Caco-2 (cell line): ENCODE measurements at regions not wholly inside any gene's neighbourhood (a gene's known extent, or its start where the extent isn't known, plus 50 kb on each side); places are given as distances from the start of the nearest gene placed in this dataset.

ENCODE experiments used
- BruUV-seq: library from RNA; stranded (reverse); fragments of 400-500 nt; replicated peaks from 2 replicates; lab custom pipeline; 2021; lab: Mats Ljungman, UMichigan
- CTCF ChIA-PET: fragments of 300-600 bp; sonication (Branson Sonifier 250); formaldehyde crosslinking; loops from one replicate; lab custom pipeline; 2022; ENCODE audit warnings: antibody characterized with exemption; lab: Charles Lee
- POLR2A ChIA-PET: fragments of 300-600 bp; sonication (Branson Sonifier 250); formaldehyde crosslinking; loops from one replicate; lab custom pipeline; 2022; ENCODE audit warnings: antibody characterized with exemption; lab: Charles Lee
- DNase-seq, 2 experiments: peaks; one replicate each; pipeline versions ENCODE4 v3.0.0 to v3.0.0-alpha.2; 2020 to 2022
- H3K27me3 ChIP-seq: replicated peaks from 2 replicates; pipeline ENCODE4 v1.6.0; 2011; ENCODE audit warnings: low read length; ENCODE audit not compliant: control insufficient read depth, insufficient read depth
- H3K36me3 ChIP-seq: 2 replicates; pipeline ENCODE4 v1.5.1; 2011; ENCODE audit warnings: low read length; ENCODE audit not compliant: control insufficient read depth, insufficient read depth
- H3K4me1 ChIP-seq: fragments of 250-450 bp; sonication (Bioruptor Pico); 2 replicates; pipeline ENCODE4 v1.5.1; 2020; ENCODE audit warnings: mild to moderate bottlenecking
- H3K4me3 ChIP-seq: 2 replicates; pipeline ENCODE4 v1.5.1; 2011; ENCODE audit warnings: low read depth, mild to moderate bottlenecking, control low read depth, low read length
- H3K9me3 ChIP-seq: fragments of 250-450 bp; sonication (Bioruptor Pico); 2 replicates; pipeline ENCODE4 v1.5.1; 2020; ENCODE audit warnings: mild to moderate bottlenecking, moderate library complexity
- H3K27ac Mint-ChIP-seq: one replicate; pipeline ENCODE4 v1.8.0; 2022; ENCODE audit warnings: mixed read lengths; ENCODE audit not compliant: unreplicated experiment
- H3K27me3 Mint-ChIP-seq: one replicate; pipeline ENCODE4 v1.8.0; 2022; ENCODE audit warnings: mixed read lengths; ENCODE audit not compliant: insufficient read depth, unreplicated experiment
- H3K36me3 Mint-ChIP-seq: one replicate; pipeline ENCODE4 v1.8.0; 2022; ENCODE audit warnings: mild to moderate bottlenecking, mixed read lengths; ENCODE audit not compliant: insufficient read depth, unreplicated experiment
- H3K4me1 Mint-ChIP-seq: one replicate; pipeline ENCODE4 v1.8.0; 2022; ENCODE audit warnings: low read depth, mixed read lengths; ENCODE audit not compliant: unreplicated experiment
- H3K4me3 Mint-ChIP-seq: one replicate; pipeline ENCODE4 v1.8.0; 2022; ENCODE audit warnings: mild to moderate bottlenecking, moderate library complexity, mixed read lengths; ENCODE audit not compliant: unreplicated experiment
- H3K9me3 Mint-ChIP-seq: one replicate; pipeline ENCODE4 v1.8.0; 2022; ENCODE audit warnings: mixed read lengths; ENCODE audit not compliant: unreplicated experiment
- intact Hi-C: fragments of 100-400 bp; cut with micrococcal nuclease; formaldehyde crosslinking; loops from one replicate; pipeline ENCODE4 v1.10.0; 2022; ENCODE audit not compliant: unreplicated experiment
- TF ChIP-seq, protein P1 (sequence below), 2 experiments: fragments of 200-600 bp in 1 of 2; IDR thresholded peaks; 1 replicate in 1 of 2; 2 replicates in 1 of 2; pipeline versions ENCODE4 v1.5.1 to v1.8.0; 2011 to 2022; ENCODE audit warnings: antibody characterized with exemption in 1 of 2, control low read depth in 1 of 2, inconsistent platforms in 1 of 2, low read depth in 1 of 2, low read length in 1 of 2, mild to moderate bottlenecking in 1 of 2, moderate library complexity in 1 of 2; ENCODE audit not compliant: insufficient read depth in 1 of 2, severe bottlenecking in 1 of 2, unreplicated experiment in 1 of 2

GRCh38 chr6:67814262-67814661 lies 820.8 kb upstream of the ADGRB3 start:
- intact Hi-C loops: no loop called here

DNA sequence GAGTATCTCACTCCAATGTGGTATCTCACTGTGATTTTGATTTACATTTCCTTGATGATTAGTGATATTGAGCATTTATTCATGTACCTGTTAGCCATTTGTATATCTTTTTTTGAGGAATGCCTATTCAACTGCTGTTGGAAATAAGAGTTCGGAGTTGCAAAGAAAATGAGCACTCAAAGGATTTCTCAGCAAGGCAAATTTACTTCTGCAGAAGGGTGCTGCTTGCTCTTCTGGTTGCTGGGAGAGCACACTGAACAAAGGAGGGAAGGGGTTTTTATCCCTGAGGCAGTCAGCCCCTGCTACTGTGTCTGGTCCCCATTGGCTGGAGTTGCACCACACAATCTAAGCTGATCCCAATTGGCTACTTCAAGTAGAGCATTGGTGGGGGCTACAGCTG lies 822.4 kb upstream of the ADGRB3 start:
- Mint-ChIP-seq H3K4me3 (no peak overlapping the region), H3K27me3 (no peaks in the 10 kb centered on the region), H3K36me3 (no peaks in the 10 kb centered on the region), H3K9me3 (peaks cover 37% of the 10 kb centered on the region), H3K4me1 (no peaks in the 10 kb centered on the region), H3K27ac (no peak overlapping the region)
- POLR2A ChIA-PET: no interaction called here
- CTCF ChIA-PET: no interaction called here
- no TSS peak for BruUV-seq
- no peaks in the 10 kb centered on the region for H3K27me3 ChIP-seq
- no peak for DNase-seq
- peaks cover 13% of the 10 kb centered on the region; the same call in 1 of the 2 replicates for H3K9me3 ChIP-seq
- TF ChIP-seq, protein P1, sequence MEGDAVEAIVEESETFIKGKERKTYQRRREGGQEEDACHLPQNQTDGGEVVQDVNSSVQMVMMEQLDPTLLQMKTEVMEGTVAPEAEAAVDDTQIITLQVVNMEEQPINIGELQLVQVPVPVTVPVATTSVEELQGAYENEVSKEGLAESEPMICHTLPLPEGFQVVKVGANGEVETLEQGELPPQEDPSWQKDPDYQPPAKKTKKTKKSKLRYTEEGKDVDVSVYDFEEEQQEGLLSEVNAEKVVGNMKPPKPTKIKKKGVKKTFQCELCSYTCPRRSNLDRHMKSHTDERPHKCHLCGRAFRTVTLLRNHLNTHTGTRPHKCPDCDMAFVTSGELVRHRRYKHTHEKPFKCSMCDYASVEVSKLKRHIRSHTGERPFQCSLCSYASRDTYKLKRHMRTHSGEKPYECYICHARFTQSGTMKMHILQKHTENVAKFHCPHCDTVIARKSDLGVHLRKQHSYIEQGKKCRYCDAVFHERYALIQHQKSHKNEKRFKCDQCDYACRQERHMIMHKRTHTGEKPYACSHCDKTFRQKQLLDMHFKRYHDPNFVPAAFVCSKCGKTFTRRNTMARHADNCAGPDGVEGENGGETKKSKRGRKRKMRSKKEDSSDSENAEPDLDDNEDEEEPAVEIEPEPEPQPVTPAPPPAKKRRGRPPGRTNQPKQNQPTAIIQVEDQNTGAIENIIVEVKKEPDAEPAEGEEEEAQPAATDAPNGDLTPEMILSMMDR (IDR thresholded peaks at IDR 0.05; ENCODE audit: insufficient read depth in 1 of 2, low read depth in 1 of 2, low read length in 1 of 2, severe bottlenecking in 1 of 2, unreplicated experiment in 1 of 2): no peak
- H3K36me3 ChIP-seq: no peaks in the 10 kb centered on the region
- H3K4me3 ChIP-seq: no peak overlapping the region
- no peaks in the 10 kb centered on the region for H3K4me1 ChIP-seq
- intact Hi-C loops: no loop called here

More at GRCh38 chr6:67814262-67814661, 820.8 kb upstream of the ADGRB3 start:
- H3K4me1 Mint-ChIP-seq: no peaks in the 10 kb centered on the region
- H3K4me3 ChIP-seq: no peak overlapping the region
- no peaks in the 10 kb centered on the region for H3K4me1 ChIP-seq
- CTCF ChIA-PET: no interaction called here
- H3K9me3 Mint-ChIP-seq: peaks cover 37% of the 10 kb centered on the region
- H3K4me3 Mint-ChIP-seq: no peak overlapping the region
- H3K36me3 ChIP-seq: no peaks in the 10 kb centered on the region
- H3K27me3 ChIP-seq: no peaks in the 10 kb centered on the region
- no TSS peak for BruUV-seq
- H3K36me3 Mint-ChIP-seq: no peaks in the 10 kb centered on the region
- no peak for DNase-seq
- peaks cover 13% of the 10 kb centered on the region; the same call in 1 of the 2 replicates for H3K9me3 ChIP-seq
- H3K27me3 Mint-ChIP-seq: no peaks in the 10 kb centered on the region
- POLR2A ChIA-PET: no interaction called here
- TF ChIP-seq, protein P1 (IDR thresholded peaks at IDR 0.05; ENCODE audit: insufficient read depth in 1 of 2, low read depth in 1 of 2, low read length in 1 of 2, severe bottlenecking in 1 of 2, unreplicated experiment in 1 of 2): no peak
- no peak overlapping the region for H3K27ac Mint-ChIP-seq

DNA sequence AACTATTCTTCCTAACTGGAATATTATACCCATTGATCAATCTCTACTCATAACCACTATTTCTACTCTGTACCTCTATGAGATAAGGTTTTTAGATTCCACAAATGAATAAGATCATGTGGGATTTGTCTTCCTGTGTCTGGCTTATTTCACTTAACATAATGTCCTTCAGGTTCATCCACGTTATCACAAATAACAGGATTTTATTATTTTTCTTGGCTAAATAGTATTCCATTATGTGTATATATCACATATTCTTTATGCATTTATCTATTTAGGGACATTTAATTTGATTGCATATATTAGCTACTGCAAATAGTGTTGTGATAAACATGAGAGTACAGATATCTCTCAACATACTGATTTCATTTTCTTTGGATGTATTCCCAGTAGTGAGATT lies 823.0 kb upstream of the ADGRB3 start:
- Histone ChIP-seq H3K4me1 (no peaks in the 10 kb centered on the region), H3K27me3 (no peaks in the 10 kb centered on the region), H3K4me3 (no peak overlapping the region), H3K36me3 (no peaks in the 10 kb centered on the region), H3K9me3 (peaks cover 13% of the 10 kb centered on the region; the same call in 1 of the 2 replicates)
- no peaks in the 10 kb centered on the region for H3K4me1 Mint-ChIP-seq
- H3K9me3 Mint-ChIP-seq: peaks cover 37% of the 10 kb centered on the region
- CTCF ChIA-PET: no interaction called here
- no peak overlapping the region for H3K27ac Mint-ChIP-seq
- no TSS peak for BruUV-seq
- TF ChIP-seq, protein P1 (IDR thresholded peaks at IDR 0.05; ENCODE audit: insufficient read depth in 1 of 2, low read depth in 1 of 2, low read length in 1 of 2, severe bottlenecking in 1 of 2, unreplicated experiment in 1 of 2): no peak
- H3K4me3 Mint-ChIP-seq: no peak overlapping the region
- DNase-seq: no peak
- intact Hi-C loops: no loop called here
- H3K36me3 Mint-ChIP-seq: no peaks in the 10 kb centered on the region
- POLR2A ChIA-PET: no interaction called here
- no peaks in the 10 kb centered on the region for H3K27me3 Mint-ChIP-seq
